AG10803 (cell line): ENCODE measurements at regions not wholly inside any gene's neighbourhood (a gene's known extent, or its start where the extent isn't known, plus 50 kb on each side); places are given as distances from the start of the nearest gene placed in this dataset.
A peak's percentile ranks its signal among the peaks of the same experiment; 100 is the strongest.

Experiments
- DNase-seq: peaks from one replicate; pipeline ENCODE4 v3.0.0; 2010; ENCODE audit warnings: low read depth
- H3K4me3 ChIP-seq: 2 replicates; pipeline ENCODE4 v1.5.1; 2011; ENCODE audit warnings: mild to moderate bottlenecking, low read length, control low read depth
- TF ChIP-seq, protein P1 (sequence below): conservative IDR thresholded peaks from 2 replicates; pipeline ENCODE4 v1.5.1; 2011; ENCODE audit warnings: mild to moderate bottlenecking, low read length, control low read depth, inconsistent platforms

DNA sequence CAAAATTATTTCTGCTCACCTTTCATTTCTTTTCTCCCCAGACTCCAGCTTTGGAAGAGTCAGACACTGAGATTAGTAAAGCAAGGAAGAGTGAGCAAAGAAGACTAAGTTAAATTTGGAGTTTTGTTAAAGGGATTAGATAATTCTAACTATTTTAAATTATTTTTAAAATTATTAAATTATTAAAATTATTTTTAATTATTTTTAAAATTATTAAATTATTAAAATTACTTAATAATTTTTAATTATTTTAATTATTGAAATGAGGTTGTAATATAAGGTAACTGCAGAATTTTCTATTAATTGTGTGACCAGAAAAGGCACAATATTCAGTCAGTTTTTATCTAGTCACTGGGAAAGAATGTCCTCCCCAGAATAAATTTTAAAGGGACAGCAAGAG lies 185.0 kb upstream of the EOMES start:
- H3K4me3 ChIP-seq, result no peak overlapping the region
- TF ChIP-seq, protein P1, sequence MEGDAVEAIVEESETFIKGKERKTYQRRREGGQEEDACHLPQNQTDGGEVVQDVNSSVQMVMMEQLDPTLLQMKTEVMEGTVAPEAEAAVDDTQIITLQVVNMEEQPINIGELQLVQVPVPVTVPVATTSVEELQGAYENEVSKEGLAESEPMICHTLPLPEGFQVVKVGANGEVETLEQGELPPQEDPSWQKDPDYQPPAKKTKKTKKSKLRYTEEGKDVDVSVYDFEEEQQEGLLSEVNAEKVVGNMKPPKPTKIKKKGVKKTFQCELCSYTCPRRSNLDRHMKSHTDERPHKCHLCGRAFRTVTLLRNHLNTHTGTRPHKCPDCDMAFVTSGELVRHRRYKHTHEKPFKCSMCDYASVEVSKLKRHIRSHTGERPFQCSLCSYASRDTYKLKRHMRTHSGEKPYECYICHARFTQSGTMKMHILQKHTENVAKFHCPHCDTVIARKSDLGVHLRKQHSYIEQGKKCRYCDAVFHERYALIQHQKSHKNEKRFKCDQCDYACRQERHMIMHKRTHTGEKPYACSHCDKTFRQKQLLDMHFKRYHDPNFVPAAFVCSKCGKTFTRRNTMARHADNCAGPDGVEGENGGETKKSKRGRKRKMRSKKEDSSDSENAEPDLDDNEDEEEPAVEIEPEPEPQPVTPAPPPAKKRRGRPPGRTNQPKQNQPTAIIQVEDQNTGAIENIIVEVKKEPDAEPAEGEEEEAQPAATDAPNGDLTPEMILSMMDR, result no peak
- DNase-seq, result no peak

DNA sequence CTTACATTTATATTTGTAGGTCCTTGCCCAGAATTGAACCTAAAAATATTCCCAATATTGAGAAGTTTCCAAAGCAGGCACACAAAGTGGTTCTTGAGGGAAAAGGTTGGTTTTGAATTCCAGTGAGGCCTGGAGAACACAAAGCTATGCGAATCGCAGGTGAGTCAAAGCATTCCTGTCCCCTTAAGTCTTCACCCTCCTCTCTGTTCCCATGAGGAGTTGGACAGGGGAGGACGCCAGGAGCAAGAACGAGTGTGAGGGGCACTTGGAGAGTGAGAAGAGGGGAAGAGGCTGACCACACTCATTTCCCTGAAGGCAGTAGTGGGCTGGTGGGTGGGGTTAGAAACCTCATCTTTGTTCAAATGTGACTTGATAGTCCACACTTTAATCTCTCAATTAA lies 185.8 kb upstream of the EOMES start:
- no peak overlapping the region for H3K4me3 ChIP-seq
- no peak for DNase-seq
- TF ChIP-seq, protein P1, result no peak

DNA sequence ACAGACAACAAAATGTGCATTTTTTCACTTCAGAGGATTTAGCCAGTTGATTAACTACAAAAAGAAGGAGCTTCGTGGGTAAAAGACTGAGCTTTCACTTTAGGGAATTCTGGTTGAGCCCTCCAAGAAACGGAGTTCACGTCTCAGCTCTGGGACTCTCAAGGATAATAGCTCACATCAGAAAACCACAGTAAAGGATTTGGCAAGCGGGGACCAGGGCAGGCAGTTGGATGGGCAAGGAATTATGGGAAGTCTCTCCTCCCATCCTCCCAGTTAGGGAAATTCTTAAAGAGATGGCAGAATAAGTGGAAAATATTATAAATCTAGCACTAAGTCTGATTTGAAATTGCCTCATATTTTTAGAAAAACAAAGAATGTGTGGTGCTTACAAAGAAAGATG lies 188.3 kb upstream of the EOMES start:
- no peak overlapping the region for H3K4me3 ChIP-seq
- TF ChIP-seq, protein P1, result no peak
- peak; percentile 14 for DNase-seq

DNA sequence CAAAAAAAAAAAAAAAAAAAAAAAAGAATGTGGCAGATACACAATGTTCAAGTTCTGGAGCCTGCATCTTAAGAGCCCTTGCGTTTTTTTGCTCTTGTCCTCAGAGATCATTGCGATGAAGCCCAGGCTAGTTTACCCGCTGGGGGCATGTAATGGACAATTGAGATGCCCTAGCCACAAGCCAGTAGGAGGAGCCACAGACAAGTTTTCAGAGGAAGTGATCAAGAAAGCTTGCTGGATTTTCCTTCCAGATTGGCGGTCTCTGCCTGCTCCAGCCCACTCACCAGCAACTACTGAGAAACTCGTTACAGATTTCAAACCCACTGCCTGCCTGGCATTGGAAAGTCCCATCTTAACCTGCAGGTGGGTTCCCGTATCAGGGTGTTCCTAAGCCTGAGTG lies 192.1 kb upstream of the EOMES start:
- TF ChIP-seq, protein P1, result peak; percentile 27
- no peak overlapping the region for H3K4me3 ChIP-seq
- peak; percentile 11 for DNase-seq

DNA sequence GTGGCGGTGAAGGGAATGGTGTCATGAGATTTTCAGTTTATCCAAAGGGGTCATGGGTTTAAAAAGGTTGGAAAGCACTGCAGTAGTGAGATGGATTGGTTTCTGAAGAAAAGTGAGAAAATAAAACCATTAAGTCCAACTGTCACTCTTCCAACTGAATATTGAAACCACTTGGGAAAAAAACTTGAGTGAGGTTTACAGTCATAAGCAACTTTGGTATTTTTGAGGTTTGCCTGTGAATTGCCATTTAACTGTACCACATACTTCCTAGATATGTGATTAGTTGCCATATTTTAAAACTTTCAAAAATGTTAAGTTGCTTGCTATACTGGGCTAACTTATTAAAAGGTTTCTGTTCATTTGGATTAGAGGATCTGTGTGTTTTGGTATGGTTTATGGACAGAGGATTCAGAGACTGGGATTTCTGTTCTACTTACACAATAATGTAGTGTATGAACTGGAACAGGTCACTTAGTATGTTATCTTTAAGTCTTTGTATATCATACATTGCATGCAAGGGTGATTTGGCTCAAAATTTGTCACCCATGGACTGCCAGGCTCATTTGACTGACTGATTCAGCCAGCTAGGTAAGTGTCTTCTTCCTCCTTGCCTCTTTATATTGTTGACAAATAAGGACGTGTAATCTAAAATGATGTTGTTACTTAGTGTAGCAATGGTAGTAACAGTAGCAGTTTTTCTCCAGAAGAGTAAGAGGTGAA lies 201.4 kb upstream of the EOMES start:
- no peak overlapping the region for H3K4me3 ChIP-seq
- TF ChIP-seq, protein P1, result no peak
- DNase-seq, result no peak

DNA sequence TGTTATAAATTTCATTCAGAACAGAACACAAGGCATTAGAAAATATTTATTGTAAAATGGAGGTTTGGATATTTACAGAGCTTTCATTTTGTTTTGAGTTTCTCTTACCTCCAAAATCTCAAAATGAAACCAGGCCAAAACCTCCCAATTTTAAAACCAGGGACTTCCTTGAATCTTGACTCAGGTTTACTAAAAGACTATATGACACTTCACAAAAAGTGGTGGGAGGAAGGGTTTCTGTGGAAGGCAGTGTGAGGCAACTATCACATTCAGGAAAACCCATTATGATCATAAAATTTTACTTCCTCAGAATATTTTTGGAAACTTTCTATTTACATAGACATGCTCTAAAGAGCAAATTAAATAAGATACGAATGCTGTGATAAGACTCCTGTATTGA lies 205.8 kb upstream of the EOMES start:
- DNase-seq, result no peak
- no peak overlapping the region for H3K4me3 ChIP-seq
- TF ChIP-seq, protein P1, result no peak

DNA sequence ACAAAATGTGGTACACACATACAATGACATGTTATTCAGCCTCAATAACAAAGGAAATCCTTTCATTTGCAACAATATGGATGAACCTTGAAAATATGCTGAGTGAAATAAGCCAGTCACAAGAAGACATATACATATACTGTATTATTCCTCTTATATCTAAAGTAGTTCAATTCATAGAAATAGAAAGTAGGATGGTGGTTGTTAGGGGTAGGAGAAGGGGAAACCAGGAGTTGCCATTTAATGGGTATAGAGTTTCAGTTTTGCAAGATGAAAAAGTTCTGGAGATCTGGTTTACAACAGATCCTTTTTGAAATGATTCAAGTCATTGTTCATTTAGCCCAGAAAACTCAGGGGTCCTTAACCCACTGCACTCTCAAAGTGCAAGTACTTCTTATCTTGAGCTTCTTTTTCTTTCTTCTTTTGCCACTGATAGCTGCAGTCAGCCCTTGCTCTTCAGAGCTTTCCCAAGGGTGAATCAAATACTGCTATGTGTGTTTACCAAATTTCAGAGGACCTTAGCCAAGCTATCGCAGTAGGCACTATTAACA lies 208.0 kb upstream of the EOMES start:
- DNase-seq, result no peak
- TF ChIP-seq, protein P1, result no peak
- H3K4me3 ChIP-seq, result no peak overlapping the region
